HK-2 (cell line): ENCODE measurements at regions not wholly inside any gene's neighbourhood (a gene's known extent, or its start where the extent isn't known, plus 50 kb on each side); places are given as distances from the start of the nearest gene placed in this dataset.
"Not testable (repeated sequence)": the region's sequence is repeated elsewhere in the genome, so short reads cannot be mapped to it uniquely, and the experiment has no call there.

Source experiments
- DNase-seq: peaks from one replicate; pipeline ENCODE4 v3.0.0-alpha.2; 2018; ENCODE audit not compliant: unreplicated experiment

GRCh38 chr15:81939604-81940440 lies 106.0 kb downstream of the MEX3B start:
- DNase-seq = peak; percentile 3

GRCh38 chr15:81937189-81937588 lies 108.6 kb downstream of the MEX3B start:
- DNase-seq = no peak

- no peak for DNase-seq
Observed at GRCh38 chr15:81930582-81931369, 115.0 kb downstream of the MEX3B start.

- DNase-seq = no peak
Observed at GRCh38 chr15:81929557-81929956, 116.3 kb downstream of the MEX3B start.

GRCh38 chr15:81926981-81927380 lies 118.8 kb downstream of the MEX3B start:
- no peak for DNase-seq

- no peak for DNase-seq
Observed at GRCh38 chr15:81924729-81925128, 121.1 kb downstream of the MEX3B start.

- no peak for DNase-seq
Observed at GRCh38 chr15:81923561-81924350, 122.1 kb downstream of the MEX3B start.

GRCh38 chr15:81922143-81922542 lies 123.7 kb downstream of the MEX3B start:
- no peak for DNase-seq

GRCh38 chr15:81921163-81921562 lies 124.7 kb downstream of the MEX3B start:
- DNase-seq = no peak

- not testable (repeated sequence) for DNase-seq
Observed at GRCh38 chr15:81918767-81919166, 127.1 kb downstream of the MEX3B start.

GRCh38 chr15:81916451-81916850 lies 129.4 kb downstream of the MEX3B start:
- no peak for DNase-seq

- no peak for DNase-seq
Observed at GRCh38 chr15:81915990-81916389, 129.8 kb downstream of the MEX3B start.

- DNase-seq = no peak
Observed at GRCh38 chr15:81914734-81915256, 131.0 kb downstream of the MEX3B start.

GRCh38 chr15:81914333-81914732 lies 131.5 kb downstream of the MEX3B start:
- DNase-seq = no peak

- no peak for DNase-seq
Observed at GRCh38 chr15:81911022-81911971, 134.5 kb downstream of the MEX3B start.

GRCh38 chr15:81910355-81911021 lies 135.3 kb downstream of the MEX3B start:
- DNase-seq = no peak

- no peak for DNase-seq
Observed at GRCh38 chr15:81909011-81909358, 136.8 kb downstream of the MEX3B start.

- no peak for DNase-seq
Observed at GRCh38 chr15:81908111-81908510, 137.7 kb downstream of the MEX3B start.

GRCh38 chr15:81907521-81907920 lies 138.3 kb downstream of the MEX3B start:
- no peak for DNase-seq

- no peak for DNase-seq
Observed at GRCh38 chr15:81905889-81906288, 139.9 kb downstream of the MEX3B start.
